ENCODE measurements at regions not wholly inside any gene's neighbourhood (a gene's known extent, or its start where the extent isn't known, plus 50 kb on each side); places are given as distances from the start of the nearest gene placed in this dataset.

DNA sequence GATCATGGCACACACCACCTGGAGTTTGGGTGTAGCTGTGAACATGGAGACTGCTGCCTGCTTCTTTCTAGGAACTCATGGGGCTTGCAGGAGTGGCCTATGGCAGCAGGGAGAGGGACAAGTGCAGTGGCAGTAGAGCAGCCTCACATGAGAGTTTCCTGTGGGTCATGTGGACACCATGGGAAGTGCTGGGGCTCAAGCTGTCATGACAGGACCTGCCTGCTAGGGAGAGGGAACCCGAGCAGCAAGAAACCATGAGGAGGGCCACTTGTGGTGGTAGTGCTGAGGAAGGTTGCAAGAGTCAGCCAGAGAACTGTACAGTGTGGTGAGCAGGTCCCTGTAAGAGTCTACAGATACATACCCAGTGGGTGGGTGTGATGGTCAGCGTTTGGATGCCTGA is 73.8 kb upstream of the MRPS22 start:
- TF ChIP-seq MXI1 (IDR thresholded peaks at IDR 0.05; ENCODE audit: low read depth, low read length): no peak
- TF ChIP-seq HNRNPK (IDR thresholded peaks at IDR 0.05; ENCODE audit: low read depth, low read length, poor library complexity, severe bottlenecking): no peak
- TF ChIP-seq ZNF589 (CRISPR knock-in tag; IDR thresholded peaks at IDR 0.05; ENCODE audit: low read depth): no peak
- no peak for TF ChIP-seq TBP (optimal IDR thresholded peaks at IDR 0.05; ENCODE audit: low read depth, low read length)
- TF ChIP-seq SPI1 (IDR thresholded peaks at IDR 0.05; ENCODE audit: borderline replicate concordance, low read depth, low read length): no peak
- no peak for TF ChIP-seq EP300 (IDR thresholded peaks at IDR 0.05; ENCODE audit: low read length)
- TF ChIP-seq CTCF (IDR thresholded peaks at IDR 0.05 in 2 of 3, conservative IDR thresholded peaks at IDR 0.05 in 1 of 3; ENCODE audit: insufficient read depth in 2 of 3, low read depth in 1 of 3, low read length in 3 of 3): no peak
- TF ChIP-seq YY1 (IDR thresholded peaks at IDR 0.05; ENCODE audit: borderline replicate concordance in 1 of 3, control insufficient read depth in 1 of 3, extremely low read depth in 1 of 3, insufficient read depth in 3 of 3, insufficient read length in 1 of 3, insufficient replicate concordance in 2 of 3, low read depth in 1 of 3, low read length in 2 of 3): no peak
- TF ChIP-seq TAF15 (IDR thresholded peaks at IDR 0.05; ENCODE audit: low read depth, low read length): no peak
